BE2C (cell line): ENCODE measurements at regions not wholly inside any gene's neighbourhood (a gene's known extent, or its start where the extent isn't known, plus 50 kb on each side); places are given as distances from the start of the nearest gene placed in this dataset.
"Not testable (repeated sequence)": the region's sequence is repeated elsewhere in the genome, so short reads cannot be mapped to it uniquely, and the experiment has no call there.

Experiments
- DNase-seq: peaks from one replicate; pipeline ENCODE4 v3.0.0-alpha.2; 2020
- H3K27me3 ChIP-seq: fragments of 250-450 bp; sonication (Bioruptor Pico); 2 replicates; pipeline ENCODE4 v1.5.1; 2020; ENCODE audit warnings: mild to moderate bottlenecking
- H3K36me3 ChIP-seq: fragments of 250-450 bp; sonication (Bioruptor Pico); 2 replicates; pipeline ENCODE4 v1.5.1; 2020; ENCODE audit warnings: mild to moderate bottlenecking
- H3K4me1 ChIP-seq: fragments of 250-450 bp; sonication (Bioruptor Pico); 2 replicates; pipeline ENCODE4 v1.5.1; 2020
- H3K4me3 ChIP-seq: 2 replicates; pipeline ENCODE4 v1.5.1; 2011; ENCODE audit warnings: low read depth, low read length
- H3K9me3 ChIP-seq: fragments of 250-450 bp; sonication (Bioruptor Pico); 2 replicates; pipeline ENCODE4 v1.5.1; 2020
- CTCF ChIP-seq: IDR thresholded peaks from 2 replicates; pipeline ENCODE4 v1.5.1; 2012; ENCODE audit warnings: mild to moderate bottlenecking, low read depth, low read length

GRCh38 chr22:47613606-47614350, 851.3 kb downstream of the TBC1D22A start:
- Histone ChIP-seq H3K36me3 (no peaks in the 10 kb centered on the region), H3K9me3 (peaks cover 6% of the 10 kb centered on the region; the same call in 1 of the 2 replicates), H3K4me3 (no peak overlapping the region), H3K4me1 (no peaks in the 10 kb centered on the region), H3K27me3 (no peaks in the 10 kb centered on the region)
- TF ChIP-seq CTCF, result no peak
- DNase-seq, result no peak

GRCh38 chr22:47613181-47613580, 850.7 kb downstream of the TBC1D22A start:
- H3K9me3 ChIP-seq, H3K27me3 ChIP-seq, DNase-seq, H3K36me3 ChIP-seq, H3K4me3 ChIP-seq, H3K4me1 ChIP-seq: not testable (repeated sequence)

DNA sequence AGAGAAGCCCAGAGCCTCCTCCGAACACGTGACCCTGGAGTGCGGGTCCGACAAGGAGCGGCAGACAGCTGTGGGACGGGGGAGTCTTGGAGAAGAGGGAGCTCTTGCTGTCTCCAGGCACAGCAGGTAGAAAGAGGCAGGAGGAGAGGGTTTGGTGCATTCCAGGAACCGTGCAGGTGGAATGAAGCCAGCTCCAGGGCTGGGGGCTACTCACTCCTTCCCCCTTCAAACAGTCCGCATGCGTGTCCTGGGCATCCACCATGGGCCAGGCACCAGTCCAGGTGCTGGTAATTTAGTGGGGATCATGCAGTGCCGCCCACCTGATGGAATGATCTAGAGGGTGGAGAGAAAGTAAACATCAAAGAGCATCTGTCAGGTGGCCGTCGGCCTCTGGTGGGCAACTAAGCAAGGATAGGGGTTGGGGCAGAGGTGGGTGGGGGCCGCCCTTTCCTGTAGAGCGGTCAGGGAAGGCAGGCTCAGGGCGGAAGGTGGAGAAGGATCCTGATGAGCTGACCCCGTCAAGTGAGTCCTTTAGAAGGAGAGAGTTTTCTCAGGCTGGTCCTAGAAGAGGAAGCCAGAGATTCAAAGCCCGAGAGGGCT, 850.0 kb downstream of the TBC1D22A start:
- DNase-seq, result no peak
- TF ChIP-seq CTCF, result no peak
- Histone ChIP-seq H3K4me1 (no peaks in the 10 kb centered on the region), H3K27me3 (no peaks in the 10 kb centered on the region), H3K4me3 (no peak overlapping the region), H3K9me3 (peaks cover 6% of the 10 kb centered on the region; the same call in 1 of the 2 replicates), H3K36me3 (no peaks in the 10 kb centered on the region)

GRCh38 chr22:47610764-47611163, 848.3 kb downstream of the TBC1D22A start:
- no peaks in the 10 kb centered on the region for H3K4me1 ChIP-seq
- DNase-seq, result no peak

GRCh38 chr22:47610281-47610680, 847.8 kb downstream of the TBC1D22A start:
- no peaks in the 10 kb centered on the region for H3K36me3 ChIP-seq
- no peaks in the 10 kb centered on the region for H3K27me3 ChIP-seq

More at GRCh38 chr22:47610764-47611163, 848.3 kb downstream of the TBC1D22A start:
- Histone ChIP-seq H3K27me3 (no peaks in the 10 kb centered on the region), H3K36me3 (no peaks in the 10 kb centered on the region), H3K4me3 (no peak overlapping the region), H3K9me3 (no peaks in the 10 kb centered on the region)
- no peak for TF ChIP-seq CTCF

DNA sequence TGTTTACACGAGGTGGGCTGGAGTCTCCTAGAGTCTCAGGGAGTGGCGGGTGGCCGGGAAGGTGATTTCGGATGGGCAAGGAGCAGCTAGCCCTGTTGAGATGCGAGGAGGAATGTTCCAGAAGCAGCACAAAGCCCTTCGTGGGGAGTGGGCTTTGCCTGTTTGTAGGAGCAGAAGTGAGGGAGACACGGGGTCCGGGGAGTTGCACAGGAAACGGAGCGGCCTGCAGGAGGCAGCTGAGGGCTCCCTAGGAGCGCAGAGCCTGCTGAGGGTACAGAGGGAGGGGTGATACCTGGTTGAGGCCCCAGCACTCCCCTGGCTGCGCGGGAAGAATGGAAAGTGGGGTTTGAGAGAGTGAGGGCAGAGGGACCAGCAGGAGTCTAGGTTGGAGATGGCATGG, 847.2 kb downstream of the TBC1D22A start:
- Histone ChIP-seq H3K27me3 (no peaks in the 10 kb centered on the region), H3K4me3 (no peak overlapping the region), H3K4me1 (no peaks in the 10 kb centered on the region), H3K9me3 (no peaks in the 10 kb centered on the region; the same call in 1 of the 2 replicates), H3K36me3 (no peaks in the 10 kb centered on the region)
- DNase-seq, result no peak
- TF ChIP-seq CTCF, result no peak

More at GRCh38 chr22:47610281-47610680, 847.8 kb downstream of the TBC1D22A start:
- H3K4me3 ChIP-seq, result no peak overlapping the region
- no peaks in the 10 kb centered on the region for H3K4me1 ChIP-seq
- no peak for DNase-seq
- no peaks in the 10 kb centered on the region; the same call in 1 of the 2 replicates for H3K9me3 ChIP-seq
- no peak for TF ChIP-seq CTCF
